HG03103 (cell line): ENCODE measurements at regions not wholly inside any gene's neighbourhood (a gene's known extent, or its start where the extent isn't known, plus 50 kb on each side); places are given as distances from the start of the nearest gene placed in this dataset.
"Not testable (repeated sequence)": the region's sequence is repeated elsewhere in the genome, so short reads cannot be mapped to it uniquely, and the experiment has no call there.

Experiments used
- ATAC-seq: cut with Tn5 transposase; IDR thresholded peaks from one replicate; pipeline ENCODE4 v1.9.1; 2021; ENCODE audit warnings: low read depth; ENCODE audit not compliant: unreplicated experiment

DNA sequence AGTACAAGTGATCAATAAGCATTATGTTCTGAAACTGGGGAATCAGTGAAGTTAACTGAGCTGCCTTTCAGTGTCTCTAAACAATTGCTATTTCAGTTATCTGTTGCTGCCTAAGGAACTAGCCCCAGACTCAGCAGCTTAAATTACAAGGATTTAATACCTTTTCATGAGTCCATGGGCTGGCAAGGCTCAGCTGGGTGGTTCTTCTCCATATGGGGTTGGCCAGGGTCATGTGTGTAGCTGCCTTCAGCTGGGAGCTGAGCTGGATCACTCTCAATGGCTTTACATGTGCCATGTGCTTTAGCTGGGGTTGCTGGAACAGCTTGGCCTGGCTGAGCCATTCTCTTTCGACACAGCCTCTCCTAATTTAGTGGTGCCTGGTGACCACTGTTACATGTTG, 295.0 kb upstream of the NCAM1 start:
- no peak for ATAC-seq

DNA sequence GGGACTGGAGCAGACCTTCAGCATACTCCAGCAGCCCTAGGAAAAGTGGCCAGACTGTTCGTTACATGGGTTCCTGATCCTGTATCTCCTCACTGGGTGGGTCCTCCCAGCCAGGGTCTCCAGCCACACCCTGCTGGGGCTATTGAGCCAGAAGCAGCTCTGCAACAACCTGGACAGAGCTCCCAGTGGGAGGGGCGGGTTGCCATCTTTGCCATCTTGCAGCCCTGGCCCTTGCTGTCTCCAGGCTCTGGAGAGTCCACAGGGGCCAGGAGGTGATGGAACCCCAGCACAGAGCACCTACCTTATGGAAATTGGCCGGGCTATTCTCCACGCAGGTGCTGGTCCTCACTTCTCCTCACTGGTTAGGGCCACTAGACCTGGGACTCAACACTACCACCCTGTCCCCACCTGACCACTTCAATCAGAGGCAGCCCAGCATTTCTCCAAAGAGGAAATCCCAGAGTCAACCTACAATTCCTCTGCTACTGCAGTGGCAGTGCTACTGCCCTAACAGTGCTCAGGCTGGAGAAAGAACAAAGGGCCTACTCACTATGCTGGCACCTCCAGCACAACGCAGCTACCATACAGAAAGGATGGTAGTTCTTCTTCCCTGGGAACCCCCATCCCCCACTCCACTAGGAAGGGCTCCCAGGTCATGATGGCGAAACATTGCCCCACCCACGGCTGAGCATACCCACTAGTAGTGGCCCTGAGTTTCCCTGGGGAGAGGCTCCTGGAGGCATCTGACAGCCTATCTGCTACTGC, 290.2 kb upstream of the NCAM1 start:
- no peak for ATAC-seq

DNA sequence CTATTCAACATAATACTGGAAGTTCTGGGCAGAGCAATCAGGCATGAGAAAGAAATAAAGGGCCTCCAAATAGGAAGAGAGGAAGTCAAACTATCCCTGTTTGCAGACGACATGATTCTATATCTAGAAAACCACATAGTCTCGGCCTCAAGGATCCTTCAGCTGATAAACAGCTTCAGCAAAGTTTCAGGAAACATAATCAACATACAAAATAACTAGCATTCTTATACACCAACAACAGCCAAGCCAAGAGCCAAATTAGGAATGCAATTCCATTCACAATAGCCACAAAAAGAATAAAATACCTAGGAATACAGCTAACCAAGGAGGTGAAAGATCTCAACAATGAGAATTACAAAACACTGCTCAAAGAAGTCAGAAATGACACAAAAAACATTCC, 287.8 kb upstream of the NCAM1 start:
- not testable (repeated sequence) for ATAC-seq

DNA sequence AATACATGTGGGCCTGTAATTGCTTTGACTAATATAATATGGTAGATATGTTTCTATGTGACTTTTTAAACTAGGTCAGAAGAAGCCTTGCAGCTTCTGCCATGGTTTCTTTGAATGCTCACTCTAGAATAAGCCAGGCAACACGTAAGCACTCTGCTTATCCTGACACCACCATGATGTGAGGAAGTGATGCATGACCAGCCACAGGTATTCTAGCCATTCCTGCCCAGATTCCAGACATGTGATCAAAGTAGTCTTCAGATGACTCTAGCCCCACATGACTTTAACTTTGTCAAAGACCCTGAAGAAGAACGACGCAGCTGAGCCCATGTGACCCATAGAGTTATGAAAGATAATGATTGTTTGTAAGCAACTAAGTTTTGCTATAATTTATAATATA, 276.1 kb upstream of the NCAM1 start:
- ATAC-seq: no peak

DNA sequence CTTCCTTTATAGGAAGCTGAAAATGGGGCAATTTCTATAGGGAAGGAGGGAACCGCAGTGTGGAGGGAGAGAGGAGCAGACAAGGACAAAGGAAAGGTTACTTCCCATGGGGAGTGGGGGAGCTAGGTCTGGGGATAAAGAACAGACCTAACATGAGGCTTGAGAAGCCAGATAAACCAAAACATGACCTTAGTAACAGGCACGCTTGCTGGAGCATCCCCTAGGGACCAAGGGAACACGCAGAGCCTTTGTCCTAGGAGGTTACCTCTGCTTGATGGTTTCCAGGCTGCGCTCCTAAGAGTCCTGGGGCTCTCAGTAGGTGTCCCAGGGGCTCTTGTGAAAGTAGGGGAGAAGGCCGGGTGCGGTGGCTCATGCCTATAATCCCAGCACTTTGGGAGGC, 271.4 kb upstream of the NCAM1 start:
- no peak for ATAC-seq

DNA sequence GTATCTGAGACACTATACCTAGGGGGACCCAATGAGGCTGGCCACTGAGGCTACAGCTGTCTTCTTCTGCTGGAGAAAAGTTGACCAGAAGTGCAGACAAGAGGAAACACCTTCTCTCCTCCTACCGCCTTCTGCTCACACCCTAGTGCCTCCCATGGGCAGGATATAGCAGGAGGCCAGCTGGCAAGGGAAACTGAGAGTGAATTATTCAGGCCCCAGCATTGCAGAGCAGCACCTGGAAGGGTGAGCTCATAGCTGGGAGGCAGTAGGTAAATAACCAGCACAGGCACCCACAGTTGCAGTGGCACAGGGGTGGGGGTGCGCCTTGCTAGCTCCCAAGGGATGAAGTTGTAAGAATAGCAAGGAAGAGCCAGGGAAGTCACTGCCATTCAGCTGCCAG, 267.4 kb upstream of the NCAM1 start:
- ATAC-seq: no peak

DNA sequence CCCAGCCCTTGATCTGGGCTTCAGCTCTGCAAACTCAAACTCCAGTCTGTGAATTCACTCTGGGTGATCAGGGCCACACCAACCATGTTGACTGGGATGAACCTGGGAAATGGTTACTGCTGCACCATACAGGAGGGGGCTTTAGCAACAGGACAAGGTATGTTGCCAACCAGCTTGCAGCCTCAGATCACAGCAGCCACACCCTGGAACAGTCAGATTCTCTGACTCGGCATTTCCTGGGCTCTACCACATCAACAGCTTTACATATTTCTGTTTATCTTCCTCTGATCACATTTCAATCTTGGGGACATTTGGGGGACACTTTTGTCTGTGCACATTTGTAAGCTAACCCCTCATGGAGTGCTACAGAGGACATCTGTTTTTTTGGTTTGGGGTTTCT, 267.0 kb upstream of the NCAM1 start:
- ATAC-seq: no peak

DNA sequence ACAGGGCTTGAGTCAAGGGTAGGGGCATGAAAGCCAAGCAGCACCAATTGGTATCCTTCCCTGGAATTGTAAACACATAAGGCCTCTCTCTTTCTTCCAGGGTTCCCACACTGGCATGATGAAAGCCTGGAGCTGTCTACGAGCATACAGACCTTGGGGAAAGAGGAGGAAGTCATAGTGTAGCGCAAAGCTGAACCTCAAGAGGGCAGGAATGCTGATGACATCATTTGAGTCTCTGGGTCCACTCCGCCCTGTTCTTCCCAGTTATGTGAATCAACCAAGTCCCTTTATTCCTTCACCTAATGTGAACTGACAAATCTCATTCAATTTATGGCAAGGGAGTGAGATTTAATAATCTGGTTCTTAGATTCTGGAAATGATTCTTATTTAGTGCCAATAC, 266.4 kb upstream of the NCAM1 start:
- ATAC-seq: no peak

DNA sequence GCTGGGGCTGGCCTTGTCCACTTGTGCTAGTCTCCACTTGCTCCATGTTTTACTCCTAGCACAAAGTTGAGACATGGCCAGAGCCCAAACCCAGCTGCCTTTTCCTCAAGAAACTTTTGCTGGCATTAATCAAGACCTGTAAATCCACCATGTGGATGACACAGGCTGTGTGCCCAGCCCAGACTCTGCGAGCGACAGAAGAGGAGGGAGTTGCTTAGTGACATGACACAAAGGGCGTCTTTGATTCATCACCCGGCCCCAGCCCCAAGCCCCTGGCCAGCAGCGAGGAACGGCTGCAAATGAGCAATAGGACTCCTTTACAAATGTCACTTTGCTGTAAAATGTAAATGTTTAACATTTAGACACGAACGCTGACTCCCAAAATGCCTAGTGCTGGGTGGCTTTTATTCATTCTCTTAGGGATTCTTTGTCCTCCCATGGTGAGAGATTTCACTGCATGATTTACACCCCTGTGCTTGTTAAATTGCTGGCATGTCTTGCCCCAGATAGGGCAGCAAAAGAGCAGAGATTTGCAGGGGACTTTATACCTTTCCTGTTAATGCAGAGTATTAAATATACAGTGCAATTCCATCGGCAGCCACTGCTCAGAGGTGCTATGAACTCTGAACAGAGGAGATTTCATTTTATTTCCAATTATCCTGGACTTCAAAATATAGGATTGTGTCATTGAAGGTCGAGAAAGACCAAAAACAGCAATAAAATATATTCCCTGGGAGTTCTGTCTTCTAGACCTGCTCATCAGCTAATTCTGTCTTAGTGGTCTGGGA, 263.6 kb upstream of the NCAM1 start:
- no peak for ATAC-seq

DNA sequence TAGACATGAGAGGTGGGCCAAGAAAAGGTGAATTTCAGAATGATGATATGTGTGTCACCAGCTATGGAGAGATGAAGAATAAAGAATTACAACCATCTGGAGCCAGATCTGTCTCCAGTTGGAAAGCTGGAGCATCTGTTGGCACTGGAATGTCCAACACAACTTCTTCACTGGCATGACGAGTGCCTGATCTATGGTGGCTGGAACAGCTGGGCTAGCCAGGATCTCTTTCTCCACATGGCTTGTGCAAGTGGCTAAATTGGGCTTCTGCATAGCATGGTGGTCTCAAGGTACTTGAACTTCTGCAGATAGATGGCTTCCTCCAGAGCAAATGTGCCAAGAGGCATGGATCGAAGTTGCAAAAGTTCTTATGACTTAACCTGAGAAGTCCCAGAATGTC, 256.1 kb upstream of the NCAM1 start:
- no peak for ATAC-seq

DNA sequence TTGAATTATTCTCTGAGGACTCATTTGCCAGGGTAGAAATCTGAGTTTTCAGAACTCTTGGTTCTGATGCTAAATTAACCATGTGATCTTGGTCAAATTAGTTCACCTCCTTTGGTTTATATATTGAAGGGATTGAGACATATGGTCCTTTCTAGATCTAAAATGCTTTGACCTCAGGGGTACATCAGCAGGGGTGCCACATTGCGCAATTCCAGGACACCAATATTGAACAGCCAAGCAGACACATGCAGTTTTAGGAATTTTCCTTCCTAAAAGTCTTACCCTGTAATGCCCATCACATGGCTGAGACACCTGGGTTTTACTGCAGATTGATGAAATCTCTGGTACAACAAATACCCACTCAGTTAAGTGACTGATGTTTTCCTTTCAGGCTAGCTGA, 254.4 kb upstream of the NCAM1 start:
- ATAC-seq: no peak

DNA sequence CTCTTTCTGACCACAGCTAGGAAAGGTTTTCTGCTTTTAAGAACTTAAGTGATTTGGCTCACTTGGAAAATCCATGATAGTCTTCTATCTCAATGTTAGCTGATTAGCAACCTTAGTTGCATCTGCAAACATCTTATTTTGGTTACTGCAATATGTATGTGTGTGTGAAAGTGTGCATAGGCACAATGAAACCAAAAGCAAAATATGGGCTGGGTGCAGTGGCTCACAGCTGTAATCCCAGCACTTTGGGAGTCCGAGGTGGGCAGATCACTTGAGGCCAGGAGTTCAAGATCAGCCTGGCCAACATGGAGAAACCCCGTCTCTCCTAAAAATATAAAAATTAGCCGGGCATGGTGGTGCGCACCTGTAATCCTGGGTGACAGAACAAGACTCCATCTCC, 246.9 kb upstream of the NCAM1 start:
- ATAC-seq: not testable (repeated sequence)

DNA sequence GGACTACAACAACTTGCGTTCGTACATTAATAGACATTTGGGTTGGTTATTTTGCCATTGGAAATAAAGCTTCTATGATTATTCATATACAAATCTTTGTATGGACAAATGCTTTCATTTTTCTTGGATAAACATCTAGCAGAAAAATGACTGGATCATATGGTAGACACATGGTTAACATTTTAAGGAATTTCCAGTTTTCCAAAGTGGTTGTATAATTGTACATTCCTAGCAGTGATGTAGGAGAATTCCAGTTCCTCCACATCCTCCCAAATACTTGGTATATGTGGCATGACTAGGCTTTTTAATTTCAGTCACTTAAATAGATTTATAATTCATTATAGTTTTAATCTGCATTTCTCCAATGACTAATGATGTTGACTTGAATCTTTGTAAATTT, 246.2 kb upstream of the NCAM1 start:
- no peak for ATAC-seq

DNA sequence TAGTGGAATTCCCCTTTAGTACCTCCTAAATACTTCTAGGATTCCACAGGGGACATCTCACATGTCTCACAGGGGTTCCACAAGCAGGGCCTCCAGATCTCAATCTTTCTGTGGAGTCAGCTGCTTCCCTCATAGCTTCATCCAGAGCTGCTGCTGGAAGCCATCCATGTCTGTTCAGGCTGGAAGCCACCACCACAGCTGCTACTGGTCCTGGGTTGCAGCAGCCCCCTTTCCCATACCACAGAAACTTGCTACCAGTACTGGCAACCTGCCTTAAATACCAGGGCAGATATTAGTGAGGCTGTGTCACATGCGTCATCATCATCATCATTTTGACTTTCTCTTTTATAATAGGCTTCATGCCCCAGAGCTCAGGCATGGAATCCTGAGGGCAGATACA, 242.7 kb upstream of the NCAM1 start:
- ATAC-seq: no peak

DNA sequence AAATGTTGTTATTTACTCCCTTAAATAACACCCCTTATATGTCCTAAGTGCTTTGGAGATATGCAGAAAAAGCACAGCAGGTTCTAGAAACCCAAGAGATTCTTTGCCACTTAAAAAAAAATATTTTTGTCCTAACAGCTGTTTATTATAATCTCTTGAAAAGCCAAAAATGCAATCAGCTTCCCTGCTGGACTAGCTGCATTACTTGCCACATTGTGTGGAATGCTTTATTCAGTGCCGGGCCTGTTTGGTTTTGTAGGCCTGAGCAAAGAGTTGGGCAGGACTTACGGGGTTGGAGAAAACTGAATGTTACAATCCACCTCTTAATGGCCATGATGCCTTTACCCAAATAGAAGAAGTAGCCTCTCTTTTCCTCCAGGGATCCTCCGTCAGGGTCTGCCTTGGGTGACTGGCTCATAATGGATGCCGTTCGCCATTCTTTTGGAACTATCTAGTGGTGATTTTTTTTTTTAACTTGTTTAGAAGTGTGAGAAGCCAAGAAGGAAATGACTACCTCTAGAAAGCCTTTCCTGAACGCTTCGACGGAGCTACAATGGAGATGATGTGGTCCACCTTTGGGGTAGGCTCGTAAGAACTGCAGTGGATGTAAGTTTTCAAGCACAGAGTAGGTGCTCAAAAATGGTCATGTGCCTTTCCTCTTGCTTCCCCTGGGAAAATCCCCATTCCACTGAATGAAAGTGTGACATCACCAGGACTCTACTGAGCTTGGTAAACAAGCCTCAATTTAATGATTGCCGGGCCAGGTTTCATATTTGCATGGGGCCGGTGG, 241.3 kb upstream of the NCAM1 start:
- no peak for ATAC-seq

DNA sequence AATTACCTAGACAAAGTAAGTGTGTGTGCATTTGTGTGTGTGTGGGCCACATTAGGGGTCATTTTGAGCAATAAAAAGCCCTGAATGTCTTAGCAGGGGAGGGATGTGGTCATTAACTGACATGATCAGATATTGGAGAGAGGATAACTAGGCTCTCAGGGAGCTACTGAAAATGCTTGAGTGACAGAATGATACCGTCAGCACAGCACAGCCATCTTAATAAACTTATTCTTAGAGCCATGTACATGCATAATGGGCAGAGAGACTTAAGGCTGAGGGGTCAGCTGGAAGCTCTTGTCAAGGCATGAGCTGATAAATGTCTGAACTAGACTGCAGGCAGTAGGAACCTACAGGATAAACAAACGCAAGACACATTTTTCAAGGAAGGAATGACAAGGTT, 239.1 kb upstream of the NCAM1 start:
- ATAC-seq: no peak

DNA sequence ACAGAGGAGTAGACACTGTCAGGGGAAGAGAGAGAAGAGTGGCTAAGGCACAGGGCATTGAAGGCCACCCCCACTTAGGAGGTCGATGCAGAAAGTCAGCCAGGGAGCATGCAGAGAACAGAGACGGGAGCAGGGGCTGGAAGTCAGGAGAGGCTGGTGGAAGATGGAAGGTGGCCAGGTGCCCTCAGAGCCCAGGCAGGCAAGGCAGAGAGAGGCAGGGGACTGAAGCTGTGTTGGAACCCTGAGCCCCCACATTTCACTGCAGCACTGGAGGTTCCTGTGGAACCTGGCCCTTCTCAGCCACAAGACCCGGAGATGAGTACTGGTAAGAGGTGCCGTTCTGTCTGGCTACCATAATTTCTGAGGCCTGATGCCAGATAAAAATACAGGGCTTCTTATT, 238.3 kb upstream of the NCAM1 start:
- no peak for ATAC-seq

DNA sequence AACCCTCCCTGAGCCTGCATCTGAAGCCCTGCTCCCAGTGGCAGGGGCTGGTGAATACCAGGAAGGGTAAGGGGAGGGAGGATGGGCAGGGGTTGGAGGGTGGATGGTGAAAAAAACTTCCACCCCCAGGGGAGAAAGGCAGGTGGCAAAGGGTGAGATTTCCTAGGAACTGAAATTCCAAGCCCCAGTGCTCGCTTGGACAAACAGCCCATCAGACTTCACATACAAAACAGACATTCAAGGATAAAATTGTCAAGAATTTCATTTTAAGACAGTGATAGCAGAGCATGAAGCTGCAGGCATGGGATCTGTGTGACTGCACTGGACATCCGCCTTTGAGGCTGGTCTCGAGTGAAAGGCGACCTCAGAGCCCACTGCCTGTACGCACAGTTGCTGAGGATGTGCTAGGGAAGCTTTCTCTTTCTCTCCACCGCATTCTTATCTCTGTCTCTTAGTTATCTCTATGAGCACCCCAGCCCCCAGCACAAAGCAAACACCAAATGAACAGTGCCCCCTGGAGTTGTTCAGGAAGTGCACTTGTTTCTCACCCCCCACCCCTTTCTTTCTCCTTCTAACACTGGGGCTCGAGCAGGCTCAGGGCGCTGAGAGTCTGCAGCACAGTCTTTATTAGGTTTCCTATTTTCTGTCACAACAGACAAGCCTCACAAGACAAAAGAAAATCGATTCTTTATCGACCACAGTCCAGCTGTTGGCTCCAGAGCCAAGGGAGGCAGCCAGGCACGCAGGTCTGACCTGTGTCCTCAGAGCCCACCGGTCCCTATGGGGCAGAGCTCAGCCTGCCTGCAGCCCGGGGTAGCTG, 237.3 kb upstream of the NCAM1 start:
- ATAC-seq: no peak

DNA sequence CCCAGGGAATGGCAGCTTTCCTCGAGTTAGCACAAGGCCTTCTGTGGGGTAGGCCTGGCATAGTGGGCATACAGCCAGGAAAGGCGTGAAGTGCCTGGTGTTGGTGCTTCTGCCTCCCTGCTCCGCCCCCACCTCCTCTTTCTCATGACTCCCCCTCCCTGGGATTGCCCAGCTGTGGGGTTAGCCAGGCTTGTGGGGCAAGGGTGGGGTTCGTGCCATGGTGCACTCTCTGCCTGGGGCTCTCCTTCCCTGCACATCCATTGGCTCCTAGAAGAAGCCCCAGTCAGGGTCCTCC, 236.8 kb upstream of the NCAM1 start:
- ATAC-seq: no peak

DNA sequence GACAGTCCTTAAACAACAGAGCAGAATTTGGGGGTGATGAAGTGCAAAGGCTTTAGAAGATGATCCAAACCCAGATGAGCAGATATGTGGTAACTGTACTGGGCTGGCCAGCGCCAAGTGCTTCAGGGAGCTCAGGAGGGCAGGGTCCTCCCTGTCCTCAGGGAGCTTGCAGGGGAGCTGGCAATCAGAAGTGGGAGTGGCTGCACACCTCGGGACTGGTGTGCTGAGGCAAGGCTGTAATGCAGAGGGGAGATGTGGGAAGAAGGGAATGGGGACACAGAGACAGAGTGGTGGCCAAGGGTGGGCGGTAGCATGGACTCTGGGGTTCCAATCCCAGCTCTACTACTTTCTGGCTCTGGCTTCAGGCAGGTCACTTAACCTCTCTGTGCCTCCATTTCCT, 235.6 kb upstream of the NCAM1 start:
- no peak for ATAC-seq

DNA sequence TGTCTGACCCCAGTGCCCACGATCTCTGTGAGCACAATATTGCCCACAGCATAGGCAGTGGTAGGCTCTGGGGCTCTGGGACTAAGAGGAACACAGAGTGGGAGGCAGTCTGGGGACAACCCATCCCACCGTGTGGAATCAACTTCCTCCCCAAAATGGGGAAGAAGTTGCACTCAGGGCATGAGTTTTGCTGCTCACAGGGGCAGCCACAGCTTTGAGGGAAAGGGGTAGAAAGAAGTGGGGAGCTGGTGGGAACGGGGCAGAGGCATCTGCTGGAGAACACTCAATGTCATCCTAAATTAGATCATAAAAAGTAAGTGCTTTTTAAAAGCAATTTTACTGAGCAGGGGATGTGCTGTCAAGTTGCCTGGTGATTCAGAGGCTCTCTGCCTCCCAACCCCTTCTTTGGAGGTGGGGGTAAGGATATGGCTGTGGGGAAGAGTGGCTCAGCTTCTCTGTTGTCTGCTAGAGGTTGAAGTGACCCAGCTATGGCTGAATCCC, 233.8 kb upstream of the NCAM1 start:
- no peak for ATAC-seq
